H9 (cell line): ENCODE measurements at regions not wholly inside any gene's neighbourhood (a gene's known extent, or its start where the extent isn't known, plus 50 kb on each side); places are given as distances from the start of the nearest gene placed in this dataset.

Experiments used
- DNase-seq: peaks from one replicate; pipeline ENCODE4 v3.0.0-alpha.2; 2017
- H2AFZ ChIP-seq: one replicate; pipeline ENCODE4 v1.6.1; 2013; ENCODE audit warnings: mild to moderate bottlenecking, low read length, control low read depth, moderate library complexity
- H2AK5ac ChIP-seq: 2 replicates; pipeline ENCODE4 v1.6.1; 2013; ENCODE audit warnings: low read length, control low read depth, mixed read lengths; ENCODE audit not compliant: insufficient read length
- H2BK120ac ChIP-seq: one replicate; pipeline ENCODE4 v1.6.1; 2013; ENCODE audit warnings: low read depth, mild to moderate bottlenecking, low read length, control low read depth, inconsistent platforms; ENCODE audit not compliant: poor library complexity, severe bottlenecking
- H2BK12ac ChIP-seq: 2 replicates; pipeline ENCODE4 v1.6.1; 2013; ENCODE audit warnings: low read length, control low read depth, mixed read lengths, low read depth; ENCODE audit not compliant: insufficient read length
- H2BK15ac ChIP-seq: 2 replicates; pipeline ENCODE4 v1.6.1; 2013; ENCODE audit warnings: low read depth, low read length, control low read depth
- H2BK20ac ChIP-seq: one replicate; pipeline ENCODE4 v1.6.1; 2013; ENCODE audit warnings: low read depth, mild to moderate bottlenecking, low read length, control low read depth, inconsistent platforms; ENCODE audit not compliant: poor library complexity, severe bottlenecking
- H2BK5ac ChIP-seq: 2 replicates; pipeline ENCODE4 v1.6.1; 2013; ENCODE audit warnings: low read length, control low read depth, mixed read lengths; ENCODE audit not compliant: insufficient read length
- H3K14ac ChIP-seq: 2 replicates; pipeline ENCODE4 v1.6.1; 2013; ENCODE audit warnings: low read length, control low read depth; ENCODE audit not compliant: insufficient read depth
- H3K18ac ChIP-seq: 2 replicates; pipeline ENCODE4 v1.6.1; 2013; ENCODE audit warnings: low read depth, mild to moderate bottlenecking, mixed read lengths, low read length, control low read depth; ENCODE audit not compliant: insufficient read length
- H3K23ac ChIP-seq: 2 replicates; pipeline ENCODE4 v1.6.1; 2013; ENCODE audit warnings: low read length, control low read depth, mixed read lengths, low read depth; ENCODE audit not compliant: insufficient read length
- H3K23me2 ChIP-seq: 2 replicates; pipeline ENCODE4 v1.6.1; 2013; ENCODE audit warnings: low read depth, mild to moderate bottlenecking, mixed read lengths, low read length, control low read depth; ENCODE audit not compliant: insufficient read length, poor library complexity, severe bottlenecking
- H3K27ac ChIP-seq: 2 replicates; pipeline ENCODE4 v1.5.1; 2013; ENCODE audit warnings: low read length, control low read depth, mixed read lengths, low read depth; ENCODE audit not compliant: insufficient read length
- H3K27me3 ChIP-seq: 2 replicates; pipeline ENCODE4 v1.6.1; 2013; ENCODE audit warnings: low read length, control low read depth, inconsistent platforms; ENCODE audit not compliant: insufficient read depth
- H3K4ac ChIP-seq: 2 replicates; pipeline ENCODE4 v1.6.1; 2013; ENCODE audit warnings: low read depth, mild to moderate bottlenecking, control low read depth, inconsistent platforms, low read length, moderate library complexity
- H3K4me1 ChIP-seq: 2 replicates; pipeline ENCODE4 v1.6.1; 2013; ENCODE audit warnings: low read length, control low read depth, inconsistent platforms; ENCODE audit not compliant: insufficient read depth
- H3K4me2 ChIP-seq: 2 replicates; pipeline ENCODE4 v1.6.1; 2013; ENCODE audit warnings: low read length, control low read depth, mixed read lengths; ENCODE audit not compliant: insufficient read length, insufficient read depth
- H3K56ac ChIP-seq: 2 replicates; pipeline ENCODE4 v1.6.1; 2013; ENCODE audit warnings: low read depth, mild to moderate bottlenecking, mixed read lengths, low read length, control low read depth; ENCODE audit not compliant: insufficient read length
- H3K79me1 ChIP-seq: 2 replicates; pipeline ENCODE4 v1.6.1; 2013; ENCODE audit warnings: low read depth, mild to moderate bottlenecking, moderate library complexity, low read length, control low read depth, inconsistent platforms; ENCODE audit not compliant: insufficient read depth, poor library complexity, severe bottlenecking
- H3K79me2 ChIP-seq: 2 replicates; pipeline ENCODE4 v1.6.1; 2013; ENCODE audit warnings: low read length, control low read depth, inconsistent platforms; ENCODE audit not compliant: insufficient read depth
- H3K9ac ChIP-seq: 2 replicates; pipeline ENCODE4 v1.6.1; 2013; ENCODE audit warnings: low read length, control low read depth, mixed read lengths; ENCODE audit not compliant: insufficient read length; ENCODE audit errors: extremely low read depth
- H3K9me3 ChIP-seq: one replicate; pipeline ENCODE4 v1.6.1; 2013; ENCODE audit warnings: low read depth, low read length, inconsistent platforms; ENCODE audit not compliant: control insufficient read depth
- H3T11ph ChIP-seq: one replicate; pipeline ENCODE4 v1.6.1; 2013; ENCODE audit warnings: mild to moderate bottlenecking, low read length, control low read depth, inconsistent platforms
- H4K20me1 ChIP-seq: one replicate; pipeline ENCODE4 v1.6.1; 2013; ENCODE audit not compliant: control insufficient read depth, insufficient read length, insufficient read depth
- H4K5ac ChIP-seq: 2 replicates; pipeline ENCODE4 v1.6.1; 2013; ENCODE audit warnings: low read depth, mild to moderate bottlenecking, mixed read lengths, low read length, control low read depth; ENCODE audit not compliant: insufficient read length
- H4K8ac ChIP-seq: replicated peaks from 2 replicates; pipeline ENCODE4 v1.6.1; 2013; ENCODE audit warnings: low read length, control low read depth, mixed read lengths, low read depth; ENCODE audit not compliant: insufficient read length
- H4K91ac ChIP-seq: 2 replicates; pipeline ENCODE4 v1.6.1; 2013; ENCODE audit warnings: low read depth, mild to moderate bottlenecking, moderate library complexity, mixed read lengths, low read length, control low read depth; ENCODE audit not compliant: insufficient read length
- H3K27ac Mint-ChIP-seq, 3 experiments: 2 replicates in 2 of 3; 3 replicates in 1 of 3; pipeline ENCODE4 v1.8.0; 2020 to 2021; ENCODE audit warnings: mixed read lengths in 3 of 3, mild to moderate bottlenecking in 1 of 3, moderate library complexity in 1 of 3
- H3K27me3 Mint-ChIP-seq: 2 replicates; pipeline ENCODE4 v1.8.0; 2021; ENCODE audit warnings: low read depth, mild to moderate bottlenecking, moderate library complexity, mixed read lengths
- H3K36me3 Mint-ChIP-seq, 3 experiments: 2 replicates in 2 of 3; 3 replicates in 1 of 3; pipeline ENCODE4 v1.8.0; 2020 to 2021; ENCODE audit warnings: low read depth in 3 of 3, mixed read lengths in 3 of 3; ENCODE audit not compliant: insufficient read depth in 1 of 3
- H3K4me1 Mint-ChIP-seq, 2 experiments: 2 replicates each; pipeline ENCODE4 v1.8.0; 2020; ENCODE audit warnings: mixed read lengths in 2 of 2
- H3K4me3 Mint-ChIP-seq, 2 experiments: 2 replicates in 1 of 2; 3 replicates in 1 of 2; pipeline ENCODE4 v1.8.0; 2020 to 2021; ENCODE audit warnings: mild to moderate bottlenecking in 2 of 2, mixed read lengths in 2 of 2, moderate library complexity in 1 of 2
- H3K9me3 Mint-ChIP-seq, 2 experiments: 2 replicates in 1 of 2; 3 replicates in 1 of 2; pipeline ENCODE4 v1.8.0; 2020; ENCODE audit warnings: mild to moderate bottlenecking in 2 of 2, mixed read lengths in 2 of 2, moderate library complexity in 1 of 2
- WGBS: extraction: QIAGEN DNeasy Blood & Tissue Kit; methylation state at CpG from one replicate; pipeline ENCODE4 v1.1.7; 2013; ENCODE audit warnings: missing lambda C conversion rate, low lambda C conversion rate, mixed read lengths; ENCODE audit not compliant: insufficient read length; ENCODE audit errors: extremely low coverage; 5-methylcytosine and 5-hydroxymethylcytosine counted together
- TF ChIP-seq, protein P1 (sequence below): fragments of 200-600 bp; sonication (generic); conservative IDR thresholded peaks from 3 replicates; pipeline ENCODE4 v1.8.0; 2021; ENCODE audit warnings: antibody characterized with exemption, mild to moderate bottlenecking

- H3K9me3 ChIP-seq = no peaks in the 10 kb centered on the region
- Mint-ChIP-seq H3K4me3 (no peak overlapping the region), H3K9me3 (peaks cover 0 to 4% of the 10 kb centered on the region in 2 experiments; a peak in 3 of 5 replicates), H3K4me1 (peaks cover 3 to 4% of the 10 kb centered on the region in 2 experiments), H3K27me3 (no peaks in the 10 kb centered on the region), H3K27ac (no peak overlapping the region; a peak in 1 of 7 replicates), H3K36me3 (peaks cover 0 to 5% (median 0%) of the 10 kb centered on the region in 3 experiments; a peak in 1 of 7 replicates)
- no peak overlapping the region for H2BK5ac ChIP-seq
- H3K56ac ChIP-seq = no peak overlapping the region
- H3K4ac ChIP-seq = no peak overlapping the region
- no peak overlapping the region for H2AK5ac ChIP-seq
- no peak overlapping the region for H3K14ac ChIP-seq
- DNase-seq = no peak
- H2BK120ac ChIP-seq = no peak overlapping the region
- no peaks in the 10 kb centered on the region for H3K27me3 ChIP-seq
- TF ChIP-seq, protein P1, sequence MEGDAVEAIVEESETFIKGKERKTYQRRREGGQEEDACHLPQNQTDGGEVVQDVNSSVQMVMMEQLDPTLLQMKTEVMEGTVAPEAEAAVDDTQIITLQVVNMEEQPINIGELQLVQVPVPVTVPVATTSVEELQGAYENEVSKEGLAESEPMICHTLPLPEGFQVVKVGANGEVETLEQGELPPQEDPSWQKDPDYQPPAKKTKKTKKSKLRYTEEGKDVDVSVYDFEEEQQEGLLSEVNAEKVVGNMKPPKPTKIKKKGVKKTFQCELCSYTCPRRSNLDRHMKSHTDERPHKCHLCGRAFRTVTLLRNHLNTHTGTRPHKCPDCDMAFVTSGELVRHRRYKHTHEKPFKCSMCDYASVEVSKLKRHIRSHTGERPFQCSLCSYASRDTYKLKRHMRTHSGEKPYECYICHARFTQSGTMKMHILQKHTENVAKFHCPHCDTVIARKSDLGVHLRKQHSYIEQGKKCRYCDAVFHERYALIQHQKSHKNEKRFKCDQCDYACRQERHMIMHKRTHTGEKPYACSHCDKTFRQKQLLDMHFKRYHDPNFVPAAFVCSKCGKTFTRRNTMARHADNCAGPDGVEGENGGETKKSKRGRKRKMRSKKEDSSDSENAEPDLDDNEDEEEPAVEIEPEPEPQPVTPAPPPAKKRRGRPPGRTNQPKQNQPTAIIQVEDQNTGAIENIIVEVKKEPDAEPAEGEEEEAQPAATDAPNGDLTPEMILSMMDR = 0 out of 3 replicates have a peak, but pooled peaks have one; percentile 5
- H4K20me1 ChIP-seq = no peaks in the 10 kb centered on the region
- no CpG with 5 or more reads among the region's 2 CpGs for WGBS
- no peak overlapping the region for H3K4me2 ChIP-seq
- no peaks in the 10 kb centered on the region for H3K4me1 ChIP-seq
- no peak overlapping the region for H3K23ac ChIP-seq
- no peak overlapping the region for H4K8ac ChIP-seq
- no peak overlapping the region for H4K91ac ChIP-seq
- H3K18ac ChIP-seq = no peak overlapping the region
- no peak overlapping the region for H2BK15ac ChIP-seq
- H2AFZ ChIP-seq = no peak overlapping the region
- H3K79me1 ChIP-seq = no peaks in the 10 kb centered on the region
- H4K5ac ChIP-seq = no peak overlapping the region
- no peaks in the 10 kb centered on the region for H3K23me2 ChIP-seq
- no peak overlapping the region for H3K27ac ChIP-seq
- H3K9ac ChIP-seq = no peak overlapping the region
- no peaks in the 10 kb centered on the region for H3K79me2 ChIP-seq
- no peak overlapping the region for H3T11ph ChIP-seq
- no peak overlapping the region for H2BK20ac ChIP-seq
- H2BK12ac ChIP-seq = no peak overlapping the region
Measured at GRCh38 chr13:38494445-38494844, 144.8 kb downstream of the UFM1 start.
